ENCODE measurements at regions not wholly inside any gene's neighbourhood (a gene's known extent, or its start where the extent isn't known, plus 50 kb on each side); places are given as distances from the start of the nearest gene placed in this dataset.

- DNase-seq, result no peak
- no peak overlapping the region for H3K9ac ChIP-seq (ENCODE audit: extremely low read depth, insufficient read length, low read length)
- H4K5ac ChIP-seq (ENCODE audit: insufficient read length, low read depth, low read length), result no peak overlapping the region
- no peak overlapping the region for H2BK15ac ChIP-seq (ENCODE audit: low read depth, low read length)
- no peaks in the 10 kb centered on the region for H3K79me2 ChIP-seq (ENCODE audit: insufficient read depth, low read length)
- H3K56ac ChIP-seq (ENCODE audit: insufficient read length, low read depth, low read length), result no peak overlapping the region
- Mint-ChIP-seq H3K4me1 (no peaks in the 10 kb centered on the region), H3K9me3 (peaks cover 11 to 14% of the 10 kb centered on the region in 2 experiments), H3K27ac (no peak overlapping the region), H3K4me3 (no peak overlapping the region), H3K36me3 (ENCODE audit: insufficient read depth in 1 of 3, low read depth in 3 of 3) (peaks cover 7 to 12% (median 8%) of the 10 kb centered on the region in 3 experiments), H3K27me3 (ENCODE audit: low read depth) (no peaks in the 10 kb centered on the region)
- no peaks in the 10 kb centered on the region for H3K27me3 ChIP-seq (ENCODE audit: insufficient read depth, low read length)
- H3K9me3 ChIP-seq (ENCODE audit: control insufficient read depth, low read depth, low read length), result no peaks in the 10 kb centered on the region
- no peak overlapping the region for H2BK20ac ChIP-seq (ENCODE audit: low read depth, low read length, poor library complexity, severe bottlenecking)
- H2AK5ac ChIP-seq (ENCODE audit: insufficient read length, low read length), result no peak overlapping the region
- H3K4me2 ChIP-seq (ENCODE audit: insufficient read depth, insufficient read length, low read length), result no peak overlapping the region
- H2AFZ ChIP-seq (ENCODE audit: low read length), result no peak overlapping the region
- no peak overlapping the region for H3K23ac ChIP-seq (ENCODE audit: insufficient read length, low read depth, low read length)
- no peaks in the 10 kb centered on the region for H3K79me1 ChIP-seq (ENCODE audit: insufficient read depth, low read depth, low read length, poor library complexity, severe bottlenecking)
- H4K8ac ChIP-seq (replicated peaks; ENCODE audit: insufficient read length, low read depth, low read length), result no peak overlapping the region
- WGBS (ENCODE audit: extremely low coverage, insufficient read length, low lambda C conversion rate), result no CpG with 5 or more reads among the region's 4 CpGs
- H2BK5ac ChIP-seq (ENCODE audit: insufficient read length, low read length), result no peak overlapping the region
- H3K14ac ChIP-seq (ENCODE audit: insufficient read depth, low read length), result no peak overlapping the region
- no peaks in the 10 kb centered on the region for H3K4me1 ChIP-seq (ENCODE audit: insufficient read depth, low read length)
- no peak overlapping the region for H3K18ac ChIP-seq (ENCODE audit: insufficient read length, low read depth, low read length)
- H4K91ac ChIP-seq (ENCODE audit: insufficient read length, low read depth, low read length), result no peak overlapping the region
- TF ChIP-seq CTCF (conservative IDR thresholded peaks at IDR 0.05), result no peak
- H3K23me2 ChIP-seq (ENCODE audit: insufficient read length, low read depth, low read length, poor library complexity, severe bottlenecking), result no peaks in the 10 kb centered on the region
- no peak overlapping the region for H2BK120ac ChIP-seq (ENCODE audit: low read depth, low read length, poor library complexity, severe bottlenecking)
- no peak overlapping the region for H3K4ac ChIP-seq (ENCODE audit: low read depth, low read length)
- no peaks in the 10 kb centered on the region for H4K20me1 ChIP-seq (ENCODE audit: control insufficient read depth, insufficient read depth, insufficient read length)
- H3T11ph ChIP-seq (ENCODE audit: low read length), result no peak overlapping the region
- H2BK12ac ChIP-seq (ENCODE audit: insufficient read length, low read depth, low read length), result no peak overlapping the region
- H3K27ac ChIP-seq (ENCODE audit: insufficient read length, low read depth, low read length), result no peak overlapping the region
Measured at GRCh38 chr6:54448617-54449016, 140.4 kb downstream of the TINAG start.

Measured in H9 (cell line).